Spleen (tissue), 11 donors: ENCODE measurements at regions not wholly inside any gene's neighbourhood (a gene's known extent, or its start where the extent isn't known, plus 50 kb on each side); places are given as distances from the start of the nearest gene placed in this dataset.

Experiments
- DNase-seq: peaks from one replicate; pipeline ENCODE4 v3.0.0-alpha.2; 2020
- H3K27ac ChIP-seq, 8 donors: fragments of 200-600 bp; sonication (generic) in 7 of 8; 1 replicate in 4 of 8; 2 replicates in 4 of 8; pipeline versions ENCODE4 v1.5.0 to v1.8.0; 2016 to 2021; ENCODE audit warnings: inconsistent platforms in 4 of 8, mild to moderate bottlenecking in 4 of 8, moderate library complexity in 1 of 8
- H3K27me3 ChIP-seq, 7 donors: fragments of 200-600 bp; sonication (generic) in 6 of 7; replicated peaks in 1 of 7; 1 replicate in 4 of 7; 2 replicates in 3 of 7; pipeline versions ENCODE4 v1.5.0 to v1.8.0; 2016 to 2021; ENCODE audit warnings: inconsistent platforms in 3 of 7, mild to moderate bottlenecking in 1 of 7
- H3K36me3 ChIP-seq, 6 donors: fragments of 200-600 bp; sonication (generic) in 5 of 6; 1 replicate in 4 of 6; 2 replicates in 2 of 6; pipeline versions ENCODE4 v1.5.0 to v1.8.0; 2016 to 2021; ENCODE audit warnings: inconsistent platforms in 2 of 6
- H3K4me1 ChIP-seq, 6 donors: fragments of 200-600 bp; sonication (generic) in 5 of 6; 1 replicate in 3 of 6; 2 replicates in 3 of 6; pipeline versions ENCODE4 v1.5.0 to v1.8.0; 2016 to 2021; ENCODE audit warnings: inconsistent platforms in 3 of 6
- H3K4me3 ChIP-seq, 8 donors: fragments of 200-600 bp; sonication (generic) in 7 of 8; 1 replicate in 4 of 8; 2 replicates in 4 of 8; pipeline versions ENCODE4 v1.5.0 to v1.8.0; 2016 to 2021; ENCODE audit warnings: inconsistent platforms in 4 of 8, mild to moderate bottlenecking in 4 of 8, moderate library complexity in 2 of 8
- H3K9me3 ChIP-seq, 8 donors: fragments of 200-600 bp; sonication (generic) in 7 of 8; 1 replicate in 4 of 8; 2 replicates in 4 of 8; pipeline versions ENCODE4 v1.5.0 to v1.8.0; 2016 to 2021; ENCODE audit warnings: inconsistent platforms in 4 of 8
- CTCF ChIP-seq, 11 experiments: fragments of 200-600 bp in 7 of 11; fragments of 450-650 bp in 4 of 11; sonication (generic) in 4 of 11; IDR thresholded peaks in 8 of 11; conservative IDR thresholded peaks in 3 of 11; 1 replicate in 7 of 11; 2 replicates in 4 of 11; pipeline versions ENCODE4 v1.4.0 to v1.8.0; 2016 to 2021; ENCODE audit warnings: antibody characterized with exemption in 11 of 11, inconsistent platforms in 4 of 11, mild to moderate bottlenecking in 1 of 11
- POLR2A ChIP-seq, 3 donors: fragments of 450-650 bp; IDR thresholded peaks; one replicate each; pipeline ENCODE4 v1.5.1; 2017; ENCODE audit warnings: antibody characterized with exemption in 3 of 3, mild to moderate bottlenecking in 1 of 3
- POLR2AphosphoS5 ChIP-seq, 3 donors: sonication (generic); formaldehyde crosslinking; IDR thresholded peaks; one replicate each; pipeline ENCODE4 v1.5.1; 2017; ENCODE audit warnings: antibody characterized with exemption in 3 of 3
- WGBS, 5 donors: extraction: QIAGEN DNeasy Blood & Tissue Kit in 3 of 5; methylation state at CpG; one replicate each; pipeline versions ENCODE4 v1.1.5 to v1.1.7; 2013 to 2018; 5-methylcytosine and 5-hydroxymethylcytosine counted together
- intact Hi-C: fragments of 100-400 bp; cut with DNase I; formaldehyde crosslinking; loops from one replicate; pipeline ENCODE4 v1.15.0; 2023; ENCODE audit warnings: low total_unique reads
- donor health status: healthy with polysubstance abuse.
- donor health status: DM: no; HTN: no; CAD: no; lungs with moderate emphysema.
- donor health status: DM: no; HTN: no; CAD: no.
- donor health status: Bipolar disorder and iron deficiency.
- donor health status: healthy.
- donor health status: DM: no; HTN: no; CAD: no.
- donor health status: DM: yes; HTN: yes; CAD: no.

- Histone ChIP-seq H3K36me3 (no peaks in the 10 kb centered on the region), H3K27ac (no peak overlapping the region), H3K4me1 (no peaks in the 10 kb centered on the region), H3K27me3 (no peaks in the 10 kb centered on the region), H3K9me3 (peaks cover 0 to 9% (median 0%) of the 10 kb centered on the region in 8 donors), H3K4me3 (no peak overlapping the region)
- intact Hi-C loops: no loop called here
- WGBS, 5 donors: 82 to 98% (median 86%) methylated on average over 1 of the region's 1 CpG
- TF ChIP-seq POLR2A (IDR thresholded peaks at IDR 0.05): no peak
- no peak for TF ChIP-seq POLR2AphosphoS5 (IDR thresholded peaks at IDR 0.05)
- no peak for TF ChIP-seq CTCF (IDR thresholded peaks at IDR 0.05 in 8 of 11, conservative IDR thresholded peaks at IDR 0.05 in 3 of 11)
- no peak for DNase-seq
These were observed 453.3 kb downstream of the RFPL4B start for GRCh38 chr6:112800439-112800838.

- WGBS, 5 donors: 70 to 84% (median 71%) methylated on average over 1 of the region's 1 CpG
- no peaks in the 10 kb centered on the region for H3K27me3 ChIP-seq
- no peaks in the 10 kb centered on the region for H3K4me1 ChIP-seq
- DNase-seq: no peak
- no peak for TF ChIP-seq POLR2A (IDR thresholded peaks at IDR 0.05)
- H3K9me3 ChIP-seq: peaks cover 0 to 9% (median 0%) of the 10 kb centered on the region in 8 donors
- H3K36me3 ChIP-seq: no peaks in the 10 kb centered on the region
- H3K4me3 ChIP-seq: no peak overlapping the region
- H3K27ac ChIP-seq: no peak overlapping the region
- intact Hi-C loops: no loop called here
These were observed 453.8 kb downstream of the RFPL4B start for GRCh38 chr6:112800916-112801315.

- no peak for TF ChIP-seq POLR2AphosphoS5 (IDR thresholded peaks at IDR 0.05)
- TF ChIP-seq POLR2A (IDR thresholded peaks at IDR 0.05): no peak
- TF ChIP-seq CTCF (IDR thresholded peaks at IDR 0.05 in 8 of 11, conservative IDR thresholded peaks at IDR 0.05 in 3 of 11): no peak
- H3K36me3 ChIP-seq: no peaks in the 10 kb centered on the region
- 78 to 90% (median 84%) methylated on average over 3 of the region's 3 CpGs for WGBS, 5 donors
- no peak overlapping the region for H3K27ac ChIP-seq
- no peaks in the 10 kb centered on the region for H3K4me1 ChIP-seq
- intact Hi-C loops: no loop called here
- H3K27me3 ChIP-seq: no peaks in the 10 kb centered on the region
- no peak for DNase-seq
- peaks cover 0 to 9% (median 0%) of the 10 kb centered on the region in 8 donors for H3K9me3 ChIP-seq
- H3K4me3 ChIP-seq: no peak overlapping the region
These were observed 454.4 kb downstream of the RFPL4B start for GRCh38 chr6:112801468-112802080.

GRCh38 chr6:112802144-112802543 is 455.0 kb downstream of the RFPL4B start:
- WGBS, 5 donors: 68 to 90% (median 70%) methylated on average over 1 of the region's 1 CpG
- Histone ChIP-seq H3K36me3 (no peaks in the 10 kb centered on the region), H3K4me1 (no peaks in the 10 kb centered on the region), H3K27ac (no peak overlapping the region), H3K4me3 (no peak overlapping the region), H3K9me3 (peaks cover 0 to 9% (median 0%) of the 10 kb centered on the region in 8 donors), H3K27me3 (no peaks in the 10 kb centered on the region)
- DNase-seq: no peak
- intact Hi-C loops: no loop called here
- TF ChIP-seq POLR2A (IDR thresholded peaks at IDR 0.05) (no peak), POLR2AphosphoS5 (IDR thresholded peaks at IDR 0.05) (no peak), CTCF (IDR thresholded peaks at IDR 0.05 in 8 of 11, conservative IDR thresholded peaks at IDR 0.05 in 3 of 11) (no peak)
